Left renal pelvis (tissue), 4 donors: ENCODE measurements at regions not wholly inside any gene's neighbourhood (a gene's known extent, or its start where the extent isn't known, plus 50 kb on each side); places are given as distances from the start of the nearest gene placed in this dataset.
"Not testable (repeated sequence)": the region's sequence is repeated elsewhere in the genome, so short reads cannot be mapped to it uniquely, and the experiment has no call there.

Experiments
- DNase-seq, 4 donors: peaks; one replicate each; pipeline ENCODE4 v3.0.0-alpha.2; 2013; ENCODE audit warnings: low read depth in 4 of 4, low spot score in 3 of 4

DNA sequence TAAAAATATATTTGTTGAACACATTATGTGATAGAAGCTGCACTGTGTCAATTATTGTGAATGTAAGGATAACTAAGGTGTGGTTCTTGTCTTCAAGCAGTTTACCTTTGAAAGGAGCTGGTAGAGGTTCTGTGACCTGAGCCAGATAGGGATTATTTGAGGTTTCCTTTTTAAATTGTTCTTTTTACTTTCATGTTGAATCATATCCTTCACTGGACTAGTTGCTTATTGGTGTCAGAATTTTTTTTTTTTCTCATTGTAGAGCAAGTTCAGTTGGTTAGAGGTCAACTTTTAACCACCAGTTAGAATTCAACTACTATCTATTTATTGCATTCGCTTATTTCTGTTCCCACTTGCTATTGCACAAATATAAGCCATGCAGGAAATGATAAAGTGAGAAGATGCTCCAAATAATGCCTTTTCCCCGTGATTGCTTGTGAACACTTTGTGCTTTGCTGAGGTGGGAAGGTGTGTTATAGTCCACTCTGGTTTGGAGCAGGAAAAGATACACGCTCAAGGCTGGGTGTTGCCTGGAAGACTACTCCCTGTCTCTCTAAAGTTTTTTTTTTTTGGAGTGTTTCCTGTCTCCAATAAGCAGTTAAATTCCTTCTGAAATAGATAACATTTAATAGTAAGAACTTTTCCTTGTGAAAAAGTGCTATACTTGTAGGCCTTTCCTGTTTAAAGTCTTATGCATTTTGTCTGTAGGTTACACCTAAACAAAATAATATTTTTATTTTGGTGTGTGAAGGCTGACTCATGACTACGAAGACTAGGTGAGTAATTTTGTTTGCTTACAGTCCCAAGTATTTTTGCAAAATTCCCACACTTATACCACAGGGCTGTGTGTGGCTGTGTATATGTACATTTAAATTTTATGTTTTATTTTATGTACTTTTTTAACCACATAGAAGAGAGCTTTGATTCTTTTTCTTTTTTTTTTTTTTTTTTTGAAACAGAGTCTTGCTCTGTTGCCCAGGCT lies 83.8 kb upstream of the LCORL start:
- DNase-seq, result no peak

DNA sequence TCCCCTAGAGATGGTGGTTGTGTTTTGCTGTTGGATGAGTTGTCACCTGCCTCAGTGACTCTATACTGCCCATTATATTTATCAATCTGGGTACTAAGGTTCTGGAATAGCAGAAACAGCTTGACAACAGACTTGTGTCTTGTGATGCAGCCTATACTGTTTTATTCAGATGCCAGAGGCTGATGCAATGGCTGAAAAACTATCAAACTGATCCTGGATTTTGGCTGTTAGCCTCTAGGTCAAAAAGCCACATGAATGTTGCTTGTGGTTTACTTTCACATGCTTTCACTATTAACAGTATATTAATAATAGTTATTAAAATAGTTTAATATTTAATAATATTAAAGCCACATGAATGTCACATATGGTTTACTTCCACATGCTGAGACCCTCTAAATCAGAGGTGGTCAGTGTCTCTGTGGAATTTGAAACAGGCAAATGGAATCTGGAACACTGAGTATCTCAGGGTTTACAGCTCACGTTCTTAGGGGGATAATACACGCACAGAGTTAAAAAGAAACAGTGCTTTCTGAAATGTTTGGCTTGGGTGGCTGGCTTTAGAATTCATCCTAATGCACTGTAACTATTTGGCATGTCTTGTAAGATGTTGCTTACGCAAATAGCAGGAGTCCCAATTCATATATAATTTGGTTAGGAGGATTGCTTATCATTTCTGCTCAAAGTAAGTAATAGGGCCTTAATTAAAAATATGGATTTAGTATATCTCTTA lies 82.5 kb upstream of the LCORL start:
- DNase-seq, result no peak

DNA sequence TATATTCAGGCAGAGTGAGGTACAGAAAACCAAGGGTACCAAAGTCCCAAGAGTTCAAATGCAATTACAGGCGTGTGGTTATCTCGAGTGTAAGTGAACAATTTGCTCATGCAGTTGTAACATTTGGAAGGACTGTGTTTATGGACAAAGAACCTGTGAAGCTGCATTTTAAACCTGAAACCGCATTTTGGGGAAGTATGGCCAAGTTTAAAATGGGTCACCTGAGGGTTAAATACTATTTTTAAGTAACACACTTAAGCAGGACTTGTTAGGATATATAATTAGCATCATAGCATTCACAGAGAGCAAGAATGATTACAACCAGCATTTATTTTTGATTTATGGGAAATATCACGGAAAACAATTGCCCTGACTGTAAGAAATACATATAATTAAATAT lies 79.1 kb upstream of the LCORL start:
- DNase-seq, result no peak

DNA sequence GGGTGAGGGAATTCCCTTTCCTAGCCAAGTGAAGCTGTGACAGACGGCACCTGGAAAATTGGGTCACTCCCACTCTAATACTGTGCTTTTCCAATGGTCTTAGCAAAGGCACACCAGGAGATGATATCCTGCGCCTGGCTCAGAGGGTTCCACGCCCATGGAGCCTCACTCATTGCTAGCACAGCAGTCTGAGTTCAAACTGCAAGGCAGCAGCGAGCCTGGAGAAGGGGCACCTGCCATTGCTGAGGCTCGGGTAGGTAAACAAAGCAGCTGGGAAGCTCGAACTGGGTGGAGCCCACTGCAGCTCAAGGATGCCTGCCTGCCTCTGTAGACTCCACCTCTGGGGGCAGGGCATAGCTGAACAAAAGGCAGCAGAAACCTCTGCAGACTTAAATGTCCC lies 68.9 kb upstream of the LCORL start:
- DNase-seq, result not testable (repeated sequence)

DNA sequence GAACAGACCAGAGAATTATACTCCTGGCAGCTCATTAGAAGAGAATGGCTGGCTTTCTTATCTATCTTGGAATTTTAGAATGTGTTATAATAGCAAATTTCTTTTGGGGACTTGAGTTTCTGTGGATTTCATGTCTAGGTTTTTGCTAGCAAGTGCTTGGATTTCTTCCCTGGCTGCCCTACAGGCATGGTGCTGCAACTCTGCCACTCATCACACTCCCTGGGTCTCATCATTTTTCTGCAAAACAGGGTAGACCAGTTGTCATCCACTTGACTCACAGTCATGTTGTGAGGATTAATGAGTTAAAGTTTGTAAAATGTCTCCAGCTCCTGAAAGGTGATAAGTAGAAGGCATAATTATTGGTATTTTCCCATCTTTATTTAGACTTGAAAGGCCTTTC lies 60.7 kb upstream of the LCORL start:
- DNase-seq, result no peak

DNA sequence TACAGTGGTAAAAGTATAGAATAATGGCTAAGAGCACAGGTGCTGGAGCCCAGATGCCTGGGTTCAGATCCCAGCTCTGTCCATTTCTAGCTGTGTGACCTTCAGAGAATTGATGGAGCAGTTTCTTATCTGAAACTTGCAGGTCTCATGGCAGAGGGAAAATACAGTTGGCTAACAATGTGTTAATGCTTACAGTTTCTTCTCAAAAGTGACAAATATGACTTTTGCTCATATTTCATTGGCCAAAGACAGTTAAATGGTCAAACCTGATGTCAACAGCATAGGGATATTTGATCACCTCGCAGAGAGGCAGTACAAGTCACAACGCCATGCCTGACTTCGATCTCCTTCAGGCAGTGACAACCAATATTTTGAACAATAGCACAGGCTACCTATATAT lies 60.2 kb upstream of the LCORL start:
- DNase-seq, result no peak

DNA sequence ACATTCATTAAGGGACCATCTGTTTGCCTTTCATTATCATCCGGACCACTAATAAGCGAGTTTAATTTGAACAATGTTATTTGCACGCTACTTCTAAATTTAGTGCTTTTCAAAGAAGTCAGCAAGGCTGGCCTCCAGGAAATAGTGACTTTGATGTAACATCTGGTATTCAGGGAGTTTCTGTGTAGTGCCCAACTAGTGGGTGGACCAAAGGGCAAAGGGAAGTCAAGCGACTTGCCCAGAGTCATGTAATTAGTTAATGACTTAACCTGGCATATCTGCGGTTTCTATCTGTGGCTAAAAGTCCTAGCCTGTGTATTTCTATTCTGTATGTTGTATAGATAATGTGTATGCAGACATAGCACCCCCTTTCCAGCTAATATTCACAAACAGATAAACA lies 56.3 kb upstream of the LCORL start:
- no peak for DNase-seq

DNA sequence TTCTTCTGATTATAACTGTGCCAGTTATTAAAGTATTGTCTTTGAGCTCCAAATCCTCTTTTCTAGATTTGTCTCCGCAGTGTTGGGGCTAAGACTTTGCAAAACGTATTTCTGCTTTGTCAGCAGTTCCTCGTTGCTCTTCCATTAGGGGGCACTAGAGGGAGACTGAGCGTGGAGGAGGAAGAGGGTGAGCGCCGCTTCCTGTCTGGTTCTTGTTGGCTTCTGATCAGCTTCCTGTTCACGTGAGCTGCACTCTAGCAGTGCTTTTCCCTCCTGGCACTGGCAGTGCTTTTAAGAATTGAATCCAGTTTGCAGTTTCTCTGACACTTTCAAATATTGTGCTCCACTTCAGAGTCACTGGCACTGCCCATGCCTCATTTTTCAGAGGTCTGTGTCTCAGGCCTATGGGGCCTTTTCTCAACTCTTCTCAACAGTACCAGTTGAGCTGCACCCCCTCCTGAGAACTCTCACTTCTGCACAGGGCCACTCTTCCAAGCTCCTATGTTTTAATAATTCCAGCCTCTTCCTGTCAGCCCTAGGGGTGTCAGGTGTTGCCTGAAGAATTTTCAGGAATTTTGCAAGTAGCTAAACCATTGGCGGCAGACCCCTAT lies 54.4 kb upstream of the LCORL start:
- no peak for DNase-seq

DNA sequence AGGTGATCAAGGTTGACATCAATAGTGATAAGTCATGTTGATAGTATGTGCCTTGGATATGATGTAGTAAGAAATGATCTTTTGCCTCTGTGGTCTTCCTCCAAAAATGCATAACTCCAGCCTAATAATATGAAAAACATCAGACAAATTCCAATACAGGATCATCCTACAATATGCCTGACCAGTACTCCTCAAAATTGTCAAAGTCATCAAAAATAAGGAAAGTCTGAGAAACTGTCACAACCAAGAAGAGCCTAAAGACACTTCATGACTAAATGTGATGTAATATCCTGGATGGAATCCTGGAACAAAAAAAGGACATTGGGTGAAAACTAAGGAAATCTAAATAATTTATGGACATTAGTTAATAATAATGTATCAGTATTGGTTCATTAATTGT lies 50.3 kb upstream of the LCORL start:
- no peak for DNase-seq
